ENCODE measurements at regions not wholly inside any gene's neighbourhood (a gene's known extent, or its start where the extent isn't known, plus 50 kb on each side); places are given as distances from the start of the nearest gene placed in this dataset.

DNA sequence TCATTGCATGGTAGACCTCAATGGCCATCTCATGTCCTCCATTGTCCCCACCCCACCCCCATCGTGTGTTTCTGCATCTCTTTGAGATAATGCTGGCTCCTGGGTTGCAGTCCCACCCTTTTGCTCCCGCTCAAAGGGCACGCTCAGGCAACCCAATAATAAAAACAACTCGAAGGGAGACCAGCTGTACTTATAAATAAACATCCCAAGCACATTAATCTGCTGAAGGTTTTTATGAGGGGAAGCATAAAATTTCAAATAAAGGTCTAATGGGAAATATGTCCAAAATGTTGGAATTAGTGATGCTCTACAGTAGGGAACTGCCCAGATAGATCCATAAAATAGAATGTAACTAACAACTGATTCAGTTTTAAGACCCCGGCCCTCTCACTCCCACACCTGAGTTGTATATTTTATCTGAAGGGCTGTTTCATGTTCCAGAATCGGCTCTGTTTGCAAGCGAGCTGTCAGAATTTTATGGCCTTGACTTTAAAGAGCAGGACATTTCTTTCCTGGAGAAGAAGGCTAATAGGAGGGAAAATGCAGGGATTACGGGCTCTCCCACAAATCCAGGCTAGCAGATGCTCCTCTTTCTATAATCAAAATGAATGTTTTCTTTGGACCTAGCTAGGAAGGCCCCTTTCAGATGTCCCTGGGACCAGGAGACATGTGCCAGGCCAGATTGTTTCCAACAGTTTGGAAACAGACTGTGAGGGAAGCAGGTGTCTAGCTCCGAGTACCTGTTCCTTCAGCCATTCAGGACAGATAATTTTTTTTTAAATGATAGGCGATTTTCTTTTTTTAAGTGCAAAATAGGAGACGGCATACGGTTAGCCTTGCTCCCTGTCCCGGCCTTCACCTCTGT, 103.7 kb downstream of the APOB start:
- 70 to 79% (median 72%) methylated on average over 13 of the region's 13 CpGs for WGBS, 4 donors
- intact Hi-C loops (cut with DNase I) = no loop called here

DNA sequence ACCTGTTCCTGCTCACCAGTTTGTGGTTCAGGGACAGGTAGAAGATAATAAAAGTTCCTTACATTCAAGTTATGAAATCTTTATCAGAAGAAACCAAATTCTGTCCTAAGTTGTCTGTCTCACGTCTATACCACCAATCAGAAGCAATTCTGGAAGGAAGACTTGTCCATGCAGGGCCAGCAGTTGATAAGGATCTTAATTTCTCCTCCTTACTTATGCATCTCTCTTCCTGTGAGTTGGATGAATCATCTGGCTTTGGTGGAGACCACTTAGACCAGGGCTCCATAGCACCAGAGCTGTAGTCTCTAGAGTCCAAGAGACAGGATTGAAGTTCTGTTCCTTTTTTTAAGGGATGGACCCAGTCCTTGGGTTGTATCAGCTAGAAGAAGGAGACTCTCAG, 106.5 kb downstream of the APOB start:
- Histone ChIP-seq H3K9me3 (no peaks in the 10 kb centered on the region), H3K27ac (no peak overlapping the region), H3K4me1 (peaks cover 0 to 8% (median 0%) of the 10 kb centered on the region in 12 donors), H3K27me3 (peaks cover 0 to 4% (median 0%) of the 10 kb centered on the region in 9 donors), H3K4me3 (no peak overlapping the region), H3K36me3 (no peaks in the 10 kb centered on the region)
- ATAC-seq (no peak), DNase-seq (no peak)
- no peak for TF ChIP-seq CTCF (IDR thresholded peaks at IDR 0.05)
- no peak for TF ChIP-seq POLR2A (IDR thresholded peaks at IDR 0.05)
- WGBS, 4 donors = 41 to 59% (median 50%) methylated on average over 1 of the region's 1 CpG
- intact Hi-C loops (cut with DNase I) = no loop called here

More for the DNA sequence above, 103.7 kb downstream of the APOB start:
- ATAC-seq (no peak), DNase-seq (no peak)
- no peak for TF ChIP-seq POLR2A (IDR thresholded peaks at IDR 0.05)
- no peak for TF ChIP-seq CTCF (IDR thresholded peaks at IDR 0.05)
- Histone ChIP-seq H3K36me3 (no peaks in the 10 kb centered on the region), H3K9me3 (no peaks in the 10 kb centered on the region), H3K27ac (peak overlapping the region in 1 of 12 donors; percentile 25), H3K27me3 (peaks cover 0 to 4% (median 0%) of the 10 kb centered on the region in 9 donors), H3K4me3 (no peak overlapping the region), H3K4me1 (peaks cover 0 to 3% (median 0%) of the 10 kb centered on the region in 12 donors)

- DNase-seq = no peak
- H3K9me3 ChIP-seq = no peaks in the 10 kb centered on the region
- TF ChIP-seq POLR2A (IDR thresholded peaks at IDR 0.05) (no peak), CTCF (IDR thresholded peaks at IDR 0.05) (no peak)
- no peaks in the 10 kb centered on the region for H3K27me3 ChIP-seq
- H3K4me3 ChIP-seq = no peak overlapping the region
- intact Hi-C loops (cut with DNase I) = no loop called here
- H3K27ac ChIP-seq = no peak overlapping the region
- peaks cover 0 to 8% (median 0%) of the 10 kb centered on the region in 12 donors for H3K4me1 ChIP-seq
- 76 to 84% (median 77%) methylated on average over 9 to 11 of the region's 11 CpGs for WGBS, 4 donors
- H3K36me3 ChIP-seq = no peaks in the 10 kb centered on the region
- no peak for ATAC-seq
Measured at GRCh38 chr2:20935168-20935775, 108.6 kb downstream of the APOB start.

- H3K27ac ChIP-seq = no peak overlapping the region
- no peak overlapping the region for H3K4me3 ChIP-seq
- intact Hi-C loops (cut with DNase I) = no loop called here
- no peaks in the 10 kb centered on the region for H3K27me3 ChIP-seq
- 38 to 52% (median 47%) methylated on average over 2 of the region's 2 CpGs for WGBS, 4 donors
- TF ChIP-seq POLR2A (IDR thresholded peaks at IDR 0.05) (no peak), CTCF (IDR thresholded peaks at IDR 0.05) (no peak)
- ATAC-seq = no peak
- H3K36me3 ChIP-seq = no peaks in the 10 kb centered on the region
- no peaks in the 10 kb centered on the region for H3K9me3 ChIP-seq
- no peak for DNase-seq
- H3K4me1 ChIP-seq = peaks cover 0 to 8% (median 0%) of the 10 kb centered on the region in 12 donors
Measured at GRCh38 chr2:20934236-20934635, 109.6 kb downstream of the APOB start.

Data from heart left ventricle (tissue), 16 donors.